LNCAP (cell line): ENCODE measurements at regions not wholly inside any gene's neighbourhood (a gene's known extent, or its start where the extent isn't known, plus 50 kb on each side); places are given as distances from the start of the nearest gene placed in this dataset.

Experiments
- TF ChIP-seq, protein P1 (sequence below): fragments of 450-650 bp; IDR thresholded peaks from 2 replicates; pipeline ENCODE4 v1.5.1; 2017; ENCODE audit warnings: mild to moderate bottlenecking

DNA sequence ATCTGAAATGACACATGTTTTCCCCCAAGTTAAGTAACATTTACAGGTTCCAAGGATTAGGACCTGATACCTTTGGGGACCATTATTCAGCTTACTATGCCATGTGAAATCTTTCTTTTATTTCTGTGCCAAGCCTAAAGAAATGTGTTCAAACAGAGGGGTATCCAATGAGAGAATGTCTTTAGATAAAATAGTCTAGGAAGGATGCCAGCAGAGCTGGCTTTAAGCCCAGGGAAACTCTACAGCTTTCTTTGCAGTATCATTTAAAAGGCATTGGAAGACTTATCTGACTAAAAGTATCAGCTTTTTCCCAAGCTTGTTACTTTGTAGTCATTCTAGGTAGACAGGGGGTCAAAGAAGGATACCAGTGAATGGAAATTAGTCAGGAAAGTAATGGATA lies 860.4 kb downstream of the PLA2G4A start:
- TF ChIP-seq, protein P1, sequence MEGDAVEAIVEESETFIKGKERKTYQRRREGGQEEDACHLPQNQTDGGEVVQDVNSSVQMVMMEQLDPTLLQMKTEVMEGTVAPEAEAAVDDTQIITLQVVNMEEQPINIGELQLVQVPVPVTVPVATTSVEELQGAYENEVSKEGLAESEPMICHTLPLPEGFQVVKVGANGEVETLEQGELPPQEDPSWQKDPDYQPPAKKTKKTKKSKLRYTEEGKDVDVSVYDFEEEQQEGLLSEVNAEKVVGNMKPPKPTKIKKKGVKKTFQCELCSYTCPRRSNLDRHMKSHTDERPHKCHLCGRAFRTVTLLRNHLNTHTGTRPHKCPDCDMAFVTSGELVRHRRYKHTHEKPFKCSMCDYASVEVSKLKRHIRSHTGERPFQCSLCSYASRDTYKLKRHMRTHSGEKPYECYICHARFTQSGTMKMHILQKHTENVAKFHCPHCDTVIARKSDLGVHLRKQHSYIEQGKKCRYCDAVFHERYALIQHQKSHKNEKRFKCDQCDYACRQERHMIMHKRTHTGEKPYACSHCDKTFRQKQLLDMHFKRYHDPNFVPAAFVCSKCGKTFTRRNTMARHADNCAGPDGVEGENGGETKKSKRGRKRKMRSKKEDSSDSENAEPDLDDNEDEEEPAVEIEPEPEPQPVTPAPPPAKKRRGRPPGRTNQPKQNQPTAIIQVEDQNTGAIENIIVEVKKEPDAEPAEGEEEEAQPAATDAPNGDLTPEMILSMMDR = no peak

DNA sequence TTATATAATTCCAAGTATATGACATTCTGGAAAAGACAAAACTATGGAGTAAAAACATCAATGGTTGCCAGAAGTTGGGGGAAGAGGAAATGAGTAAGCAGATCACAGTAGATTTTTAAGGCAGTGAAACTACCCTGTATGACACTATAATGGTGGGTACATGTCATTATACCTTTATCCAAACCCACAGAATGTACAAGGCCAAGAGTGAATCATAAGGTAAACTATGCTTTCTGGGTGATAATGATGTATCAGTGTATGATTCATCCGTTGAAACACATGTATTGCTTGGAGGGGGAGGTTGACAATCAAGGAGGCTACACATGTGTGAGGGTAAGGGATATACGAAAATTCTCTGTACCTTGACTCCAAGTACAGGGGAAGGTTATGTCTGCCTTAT lies 862.7 kb downstream of the PLA2G4A start:
- TF ChIP-seq, protein P1 = no peak

DNA sequence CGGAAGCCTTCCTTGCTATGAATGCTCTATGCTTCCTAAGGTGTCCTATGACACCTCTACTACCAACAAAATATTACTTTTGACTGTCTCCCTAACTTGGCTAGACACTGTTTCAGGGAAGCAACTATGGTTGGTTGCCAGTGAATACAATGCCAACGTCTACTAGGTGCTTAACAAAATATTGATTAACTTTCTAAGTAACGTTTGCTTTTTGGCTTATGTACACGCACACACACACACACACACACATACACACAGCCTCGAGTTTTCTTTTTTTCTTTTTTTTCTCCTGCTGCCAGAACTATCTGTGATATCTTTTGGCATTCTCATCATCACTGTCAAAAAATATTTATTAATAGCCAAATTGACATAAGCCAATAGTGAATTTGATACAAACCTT lies 864.0 kb downstream of the PLA2G4A start:
- TF ChIP-seq, protein P1 = no peak

DNA sequence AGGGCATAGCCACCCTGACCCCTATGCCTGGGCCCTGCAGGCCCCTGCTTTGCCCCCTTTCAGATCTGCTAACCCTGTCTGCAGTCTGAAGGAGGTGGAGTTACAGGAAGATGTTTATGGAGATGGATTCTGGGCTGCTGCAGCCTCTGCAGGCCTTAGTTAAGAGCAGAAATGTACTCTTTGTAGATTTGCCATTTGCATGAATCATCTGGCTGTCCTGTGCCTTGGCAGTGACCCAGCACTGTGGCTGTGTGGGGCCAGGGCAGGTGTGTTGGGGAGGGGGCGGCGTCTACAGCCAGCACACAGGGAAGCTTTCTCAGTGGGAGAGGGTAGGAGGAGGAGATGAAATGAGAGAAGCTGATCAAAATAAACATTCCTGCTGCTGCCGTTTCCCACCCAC lies 867.3 kb downstream of the PLA2G4A start:
- TF ChIP-seq, protein P1 = no peak

DNA sequence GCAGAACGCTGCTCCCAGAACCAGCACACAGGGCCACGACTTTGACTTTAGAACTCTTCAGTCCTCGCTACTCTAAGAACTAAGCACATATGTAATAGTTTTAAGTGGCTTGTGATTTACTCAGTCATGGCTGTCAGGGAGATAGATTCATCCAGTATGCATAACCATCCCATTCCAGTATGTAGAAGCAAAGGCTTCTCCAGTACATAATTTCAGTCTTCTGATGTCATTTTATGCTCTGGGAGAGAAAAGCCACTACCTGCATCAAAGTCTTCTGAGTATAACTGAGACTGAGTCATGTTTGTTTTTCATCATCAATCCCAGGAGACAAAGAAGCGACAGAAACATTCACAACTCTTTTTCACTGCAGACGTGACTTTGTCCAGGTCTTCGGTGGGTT lies 885.7 kb downstream of the PLA2G4A start:
- TF ChIP-seq, protein P1 = no peak

DNA sequence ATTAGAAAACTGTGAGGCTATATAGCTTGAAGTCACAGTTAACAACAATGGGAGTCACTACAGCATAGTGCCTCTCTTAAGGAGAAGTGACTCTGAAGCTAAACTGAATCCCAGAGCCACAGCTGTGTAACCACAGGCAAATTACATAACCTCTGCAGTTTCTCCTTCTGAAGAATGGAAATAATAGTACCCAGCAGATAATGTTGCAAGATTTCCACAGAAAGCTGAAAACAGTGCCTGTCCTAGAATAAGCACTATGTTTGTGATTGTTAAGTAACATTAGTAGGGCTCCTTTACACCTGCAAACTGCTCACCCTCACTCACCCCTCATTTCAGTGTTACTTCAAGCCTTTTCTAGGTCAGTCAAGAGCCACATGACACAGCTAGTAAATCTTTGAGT lies 886.7 kb downstream of the PLA2G4A start:
- TF ChIP-seq, protein P1 = no peak

DNA sequence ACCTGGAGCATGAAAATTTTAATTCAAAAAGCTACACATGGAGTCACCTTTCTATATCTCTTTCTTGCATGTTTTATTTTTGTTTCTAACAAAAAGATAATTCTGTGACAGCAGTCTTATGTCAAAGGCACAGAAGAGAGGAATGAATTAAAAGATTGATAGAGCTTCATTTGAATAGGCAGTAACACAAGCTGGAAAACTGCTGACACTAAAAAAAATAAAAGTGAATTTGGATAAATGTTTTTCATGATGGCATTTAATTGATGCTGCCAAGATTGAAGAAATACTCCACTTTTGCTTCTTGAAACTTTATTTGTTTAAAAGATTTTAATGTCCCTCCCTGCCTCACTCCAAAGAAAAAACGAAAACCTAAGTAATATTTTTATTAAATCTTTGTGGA lies 887.4 kb downstream of the PLA2G4A start:
- TF ChIP-seq, protein P1 = no peak

DNA sequence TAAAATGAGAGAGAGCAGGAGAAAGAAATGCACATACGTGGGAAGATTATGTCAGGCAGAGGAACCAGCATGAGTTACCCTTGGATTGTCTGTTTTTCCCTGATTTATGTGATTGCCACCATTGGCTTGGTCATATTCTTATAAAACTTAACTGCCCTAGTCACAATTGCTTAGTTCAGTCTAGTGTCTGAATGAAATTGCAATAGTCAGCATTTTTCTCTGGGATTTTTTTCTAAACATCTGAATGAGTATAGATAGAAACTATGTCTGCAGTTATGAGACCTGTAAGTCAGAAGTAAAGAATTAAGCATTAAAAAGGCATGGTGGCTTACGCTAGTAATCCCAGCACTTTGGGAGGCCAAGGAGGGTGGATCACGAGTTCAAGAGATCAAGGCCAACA lies 889.8 kb downstream of the PLA2G4A start:
- TF ChIP-seq, protein P1 = no peak
